Muscle of back (tissue), 3 donors: ENCODE measurements at regions not wholly inside any gene's neighbourhood (a gene's known extent, or its start where the extent isn't known, plus 50 kb on each side); places are given as distances from the start of the nearest gene placed in this dataset.

Experiments used
- DNase-seq, 3 donors: peaks; one replicate each; pipeline versions ENCODE4 v3.0.0 to v3.0.0-alpha.2; 2013

DNA sequence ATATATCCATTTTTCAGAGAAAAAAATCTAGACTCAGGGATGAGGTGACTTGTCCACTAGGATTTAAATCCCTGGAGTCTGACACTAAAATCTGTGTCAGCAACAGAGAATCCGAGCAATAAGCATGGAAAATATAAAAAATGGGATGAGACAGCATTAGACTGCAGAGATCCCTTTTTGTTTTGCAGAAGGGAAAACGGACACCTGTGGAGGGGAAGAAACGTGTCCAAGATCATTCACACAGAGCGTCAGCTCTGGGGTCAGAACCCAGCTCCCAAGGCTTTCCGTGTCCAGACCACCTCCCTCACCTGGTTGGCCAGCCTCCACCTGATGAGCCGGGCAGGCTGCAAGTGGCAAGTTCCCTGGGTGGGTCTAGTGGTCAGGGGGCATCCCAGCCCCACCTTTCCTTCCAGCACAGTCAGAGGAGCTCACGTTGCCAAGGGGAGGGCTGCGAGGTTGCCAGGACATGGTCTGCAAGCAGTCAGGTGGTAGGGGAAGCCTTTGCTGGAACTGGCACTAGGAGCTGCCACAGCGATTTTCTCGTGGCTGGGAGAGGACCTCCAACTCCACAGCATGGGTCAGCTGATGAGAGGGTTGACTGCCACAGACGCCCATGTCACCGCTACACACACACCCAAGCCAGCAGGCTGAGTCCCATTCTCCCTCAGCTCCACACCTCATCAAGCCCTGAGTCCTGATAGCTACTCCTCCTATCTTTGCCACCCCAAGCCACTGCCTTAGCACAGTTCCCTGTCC is 65.9 kb upstream of the CPLX2 start:
- DNase-seq, result no peak

DNA sequence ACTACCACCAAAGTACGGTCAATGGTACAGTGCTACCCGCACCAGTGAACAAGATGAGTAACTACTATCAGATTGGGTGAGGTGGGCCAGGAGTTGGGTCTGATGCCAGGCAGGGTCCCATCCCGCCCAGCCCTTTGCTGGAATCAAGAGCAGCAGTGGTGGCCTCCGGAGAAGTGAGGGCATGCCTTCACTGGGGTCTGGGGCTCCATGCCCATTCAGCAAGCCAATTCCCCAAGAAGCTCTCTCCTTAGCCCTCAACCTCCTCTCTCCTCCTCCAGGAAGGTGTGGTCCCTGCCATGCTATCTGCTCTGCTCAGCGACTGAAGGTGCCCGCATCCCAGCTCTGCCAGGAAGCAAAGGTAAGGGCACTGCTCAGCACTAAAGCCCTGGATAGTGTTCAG is 62.7 kb upstream of the CPLX2 start:
- DNase-seq, result no peak

DNA sequence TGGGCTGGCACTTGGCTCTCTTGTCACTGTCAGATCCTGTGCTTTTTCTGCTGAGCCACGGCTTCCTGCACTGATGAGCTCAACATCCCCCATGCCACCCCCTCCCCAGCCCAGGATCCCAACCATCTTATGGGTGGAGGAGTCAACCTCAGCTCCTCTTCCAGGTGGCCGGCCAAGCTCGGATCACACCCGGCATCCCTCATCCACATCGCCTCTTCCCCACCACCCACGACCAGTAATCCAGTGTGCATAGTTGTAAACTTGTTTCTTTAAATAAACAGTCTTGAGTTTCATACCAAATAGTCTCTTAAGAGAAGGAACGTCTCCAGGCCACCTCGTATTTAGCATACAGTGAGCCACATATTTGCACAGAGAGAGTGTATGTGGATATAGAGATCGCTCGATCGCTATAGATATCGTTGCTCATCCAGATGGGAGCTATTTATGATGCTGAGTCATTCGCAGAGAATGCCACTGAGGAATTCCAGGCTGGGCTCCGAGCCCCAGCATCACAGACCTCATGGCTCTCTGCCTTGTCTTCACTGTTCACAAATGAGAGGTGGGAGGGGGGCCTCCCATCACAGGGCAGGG is 61.8 kb upstream of the CPLX2 start:
- peak; percentile 53 to 82 (median 81) for DNase-seq

DNA sequence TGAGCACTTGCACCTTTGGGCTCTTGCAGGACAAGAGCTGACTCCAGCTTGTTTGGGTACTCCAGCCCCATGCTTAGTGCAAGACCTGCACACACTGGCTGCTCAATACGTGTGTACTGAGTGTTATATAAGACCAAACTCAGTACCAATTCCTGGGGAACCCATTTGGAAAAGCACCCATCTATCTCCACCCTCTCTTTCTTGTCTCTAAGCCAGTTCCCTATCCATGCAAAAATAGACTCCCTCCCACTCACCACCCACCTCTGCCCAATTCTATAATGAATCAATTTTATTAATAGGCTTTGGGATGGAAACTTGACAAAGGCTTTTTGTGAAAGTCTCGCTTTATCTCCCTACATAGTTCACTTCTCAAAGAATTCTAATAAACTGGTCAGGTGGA is 60.9 kb upstream of the CPLX2 start:
- no peak for DNase-seq

DNA sequence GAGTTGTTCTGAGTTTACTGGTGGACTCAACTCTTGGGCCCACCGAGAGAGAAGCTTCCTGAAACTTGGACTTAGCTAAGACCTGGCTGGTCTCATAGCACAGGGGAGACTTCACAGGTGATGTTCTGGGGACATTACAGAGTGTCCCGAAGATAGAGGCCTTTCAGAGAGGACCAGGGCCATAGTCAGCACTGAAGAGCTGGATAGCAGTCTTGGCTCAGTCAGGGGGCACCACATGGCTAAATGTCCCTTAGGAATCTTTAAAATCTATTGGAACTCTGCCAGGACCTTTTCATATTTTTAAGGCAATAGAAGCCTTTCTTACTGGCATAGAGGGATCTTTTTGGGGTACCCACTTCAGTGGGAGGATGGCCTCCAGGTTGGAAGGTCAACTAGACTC is 59.8 kb upstream of the CPLX2 start:
- DNase-seq, result no peak

DNA sequence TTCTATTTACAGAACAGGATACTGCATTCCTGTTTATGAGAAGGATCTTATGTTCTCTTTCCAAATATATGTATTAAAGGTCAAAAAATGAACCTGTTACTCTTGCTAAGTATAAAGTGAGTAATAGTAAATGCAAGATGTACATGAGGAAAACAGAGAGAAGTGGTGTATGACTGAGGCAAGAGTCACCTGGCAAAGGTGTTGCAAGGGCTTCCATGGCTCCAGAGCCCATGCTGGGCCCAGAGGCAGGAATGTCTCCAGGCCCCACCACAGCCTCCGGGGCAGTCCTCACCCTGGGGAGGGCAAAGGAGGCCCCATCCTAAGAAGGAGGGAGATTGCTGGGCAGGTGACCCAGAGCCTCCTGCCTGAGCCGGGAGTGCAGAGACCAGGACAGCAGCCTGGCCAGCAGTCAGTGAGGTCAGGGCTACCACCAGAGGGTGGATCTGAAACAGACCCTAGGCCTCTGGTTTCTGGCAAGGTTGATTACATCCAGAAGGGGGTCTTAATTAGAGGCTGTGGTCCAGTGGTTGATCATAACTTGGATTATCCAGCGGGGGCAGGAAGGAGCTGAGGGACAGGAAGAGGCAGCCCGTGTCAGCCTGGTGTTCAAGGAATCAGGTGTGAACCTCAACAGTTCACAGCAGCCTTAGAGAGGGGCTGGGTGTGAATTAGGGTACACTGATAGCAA is 57.3 kb upstream of the CPLX2 start:
- no peak for DNase-seq

DNA sequence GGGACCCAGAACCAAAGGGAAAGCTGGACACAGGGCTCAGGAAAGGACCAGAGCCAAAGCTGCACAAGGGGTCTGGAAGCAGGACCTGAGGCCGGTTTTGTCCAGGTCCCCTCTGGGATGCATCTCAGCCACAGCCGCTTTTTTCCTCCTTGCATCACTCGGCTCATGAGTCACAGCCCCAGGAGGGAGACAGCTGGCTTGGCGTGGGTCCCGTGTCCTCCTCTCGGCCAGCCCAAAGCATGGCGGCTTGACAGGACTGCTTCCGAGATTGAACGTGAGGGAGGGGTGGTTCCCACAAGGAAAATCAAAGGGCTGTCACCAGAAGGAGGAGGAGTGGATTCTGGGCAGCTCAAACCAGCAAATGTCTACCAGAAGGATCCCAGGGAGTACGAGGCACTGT is 56.7 kb upstream of the CPLX2 start:
- peak; percentile 14 to 42 (median 37) for DNase-seq

DNA sequence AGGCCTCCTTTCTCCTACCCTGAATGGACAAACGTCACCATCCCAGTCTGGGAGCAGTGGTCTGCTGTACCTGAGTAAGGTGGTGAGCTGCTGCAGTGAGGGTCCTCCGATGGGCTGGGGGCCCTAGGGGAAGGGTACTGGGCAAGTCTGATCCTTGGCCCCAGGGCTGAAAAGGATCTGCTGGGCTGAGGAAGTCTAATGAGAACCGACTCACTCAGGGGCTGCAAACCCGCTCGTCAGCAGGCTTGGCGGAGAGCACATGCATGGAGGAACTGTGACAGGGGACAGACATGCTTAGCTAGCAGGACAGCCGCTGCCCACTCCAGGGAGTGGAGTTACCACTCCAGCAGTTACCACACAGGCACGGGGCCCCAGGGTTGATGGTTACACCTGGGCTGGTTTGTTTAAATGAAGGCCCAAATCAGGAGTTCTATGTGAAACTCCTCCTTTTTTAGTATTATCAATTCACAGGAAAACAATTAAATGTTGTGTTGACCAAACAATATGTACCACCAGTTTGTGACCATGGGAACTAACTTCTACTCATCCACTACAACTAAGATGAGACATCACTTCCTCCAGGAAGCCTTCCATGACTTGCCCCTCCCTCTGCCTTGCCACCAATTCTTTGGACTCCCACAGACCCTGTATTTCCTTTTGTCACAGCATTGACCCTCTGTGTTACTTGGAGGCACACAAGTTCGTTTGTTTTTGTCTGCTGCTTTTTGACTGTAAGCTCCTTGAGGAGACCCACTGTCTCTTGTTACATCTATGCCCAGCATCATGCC is 56.1 kb upstream of the CPLX2 start:
- no peak for DNase-seq

DNA sequence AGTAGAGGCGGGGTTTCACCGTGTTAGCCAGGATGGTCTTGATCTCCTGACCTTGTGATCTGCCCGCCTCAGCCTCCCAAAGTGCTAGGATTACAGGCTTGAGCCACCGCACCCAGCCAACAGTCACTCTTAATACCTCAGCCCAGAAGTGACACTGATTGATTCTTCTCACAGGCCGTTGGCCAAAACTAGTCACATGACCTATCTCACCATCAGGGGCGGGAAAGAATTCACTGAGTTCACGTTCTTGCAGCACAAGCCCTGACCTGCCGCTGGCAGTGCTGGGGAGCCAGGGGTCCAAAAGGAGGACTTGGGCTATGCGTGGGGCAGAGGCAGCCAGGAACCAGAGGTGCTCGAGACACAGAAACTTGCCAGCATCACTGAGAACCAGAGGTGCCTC is 55.0 kb upstream of the CPLX2 start:
- DNase-seq, result no peak

DNA sequence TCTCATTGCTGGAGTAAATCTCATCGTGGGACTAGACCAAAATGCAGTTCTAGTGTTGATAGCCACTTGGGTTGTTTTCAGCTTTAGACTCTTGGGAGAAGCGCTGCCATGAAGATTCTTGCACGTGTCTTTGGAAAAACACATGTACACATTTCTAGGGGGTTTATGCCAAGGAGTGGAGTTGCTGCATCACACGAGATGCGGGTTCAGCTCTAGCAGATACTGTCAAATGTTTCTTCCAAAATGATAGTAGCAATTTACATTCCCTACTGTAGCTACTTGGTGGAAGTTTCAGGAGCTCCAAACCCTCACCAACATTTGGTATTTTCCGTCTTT is 52.3 kb upstream of the CPLX2 start:
- DNase-seq, result no peak

DNA sequence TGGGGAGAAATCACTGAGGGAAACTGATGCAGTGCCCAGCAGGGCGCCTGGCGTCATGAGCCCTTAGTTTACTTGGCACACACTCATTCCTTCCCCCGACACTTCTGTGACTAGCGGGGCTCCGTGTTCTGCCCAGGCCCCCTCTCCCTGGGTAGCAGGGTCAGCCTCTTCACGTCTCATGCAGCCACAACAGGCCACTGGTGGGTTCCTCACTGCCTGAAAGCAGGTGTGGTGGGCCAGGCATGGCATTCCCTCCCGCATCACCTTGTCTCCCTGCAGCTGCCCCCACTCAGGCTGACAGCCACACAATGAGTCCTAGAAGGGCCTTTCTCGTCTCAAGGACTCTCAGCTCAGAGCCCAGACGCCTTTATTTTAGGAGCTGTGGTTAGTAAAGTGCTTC is 51.1 kb upstream of the CPLX2 start:
- DNase-seq, result no peak
